ENCODE measurements at regions not wholly inside any gene's neighbourhood (a gene's known extent, or its start where the extent isn't known, plus 50 kb on each side); places are given as distances from the start of the nearest gene placed in this dataset.
"Not testable (repeated sequence)": the region's sequence is repeated elsewhere in the genome, so short reads cannot be mapped to it uniquely, and the experiment has no call there.

DNA sequence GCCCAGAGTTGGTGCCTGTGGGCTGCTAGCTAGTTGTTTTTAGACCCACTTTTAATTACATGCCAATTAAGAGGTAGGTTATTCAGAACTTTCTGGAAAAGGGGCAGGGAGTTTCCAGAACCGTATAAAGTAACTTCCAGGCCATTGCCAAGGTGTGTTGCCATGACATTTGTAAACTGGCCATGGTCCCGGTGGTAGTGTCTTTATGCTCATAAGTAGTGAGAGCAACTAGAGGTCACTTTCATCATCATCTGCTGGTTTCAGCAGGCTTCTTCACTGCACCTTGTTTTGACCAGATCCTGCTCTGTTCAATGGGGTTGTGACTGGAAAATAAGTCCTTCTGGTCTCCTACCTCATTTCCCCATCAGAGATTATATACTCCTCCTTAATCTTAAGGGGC lies 207.0 kb downstream of the FAM72C start:
- DNase-seq = not testable (repeated sequence)

DNA sequence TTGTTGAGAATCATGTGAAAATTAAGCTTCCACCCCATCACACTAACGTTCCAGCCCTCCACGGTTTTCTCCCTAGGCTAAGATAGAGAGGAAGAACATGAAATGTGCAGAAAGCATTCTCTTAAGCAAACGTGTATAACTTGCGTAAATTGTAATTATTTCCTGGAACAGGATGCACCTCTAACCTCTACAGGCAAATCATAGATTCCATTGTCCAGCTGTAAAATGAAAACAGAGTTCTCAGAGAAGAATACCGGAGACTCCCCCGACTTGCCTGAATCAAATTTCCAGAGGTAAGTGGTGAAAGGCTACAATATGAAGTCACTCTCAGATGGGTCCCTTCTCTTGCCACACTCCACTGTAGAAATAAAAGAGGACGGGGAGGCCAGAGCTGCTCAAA lies 211.4 kb downstream of the FAM72C start:
- DNase-seq = not testable (repeated sequence)

DNA sequence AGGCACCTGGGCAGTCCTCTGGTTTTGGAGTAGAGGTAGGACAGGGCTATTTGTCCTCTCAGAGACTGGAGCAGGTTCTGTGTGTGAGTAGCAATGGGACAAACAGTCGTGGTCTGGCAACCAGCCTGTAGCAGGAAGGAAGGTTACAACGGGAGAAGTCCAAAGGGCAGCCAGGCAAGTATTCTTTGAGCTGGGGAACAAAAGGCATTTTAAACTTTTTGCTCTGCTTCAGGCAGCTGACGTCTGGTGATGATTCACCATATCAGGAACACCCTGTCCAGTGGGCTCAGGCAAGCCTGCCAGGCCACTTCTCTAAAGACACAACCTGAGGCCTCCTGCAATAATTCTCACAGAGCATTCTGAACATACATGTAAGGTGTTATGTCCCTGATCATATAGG lies 215.8 kb downstream of the FAM72C start:
- DNase-seq = not testable (repeated sequence)

DNA sequence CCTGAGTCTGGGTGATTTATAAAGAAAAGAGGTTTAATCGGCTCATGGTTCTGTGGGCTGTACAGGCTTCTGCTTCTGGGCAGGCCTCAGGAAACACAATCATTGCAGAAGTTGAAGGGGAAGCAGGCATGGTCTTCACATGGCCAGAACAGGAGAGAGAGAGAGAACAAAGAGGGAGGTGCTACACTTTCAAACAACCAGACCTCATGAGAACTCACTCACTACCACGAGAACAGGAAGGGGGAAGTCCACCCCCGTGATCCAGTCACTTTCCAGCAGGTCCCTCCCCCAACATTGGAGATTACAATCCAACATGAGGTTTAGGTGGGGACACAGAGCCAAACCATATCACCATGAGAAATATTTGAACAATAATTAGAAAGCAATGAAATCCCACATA lies 222.9 kb downstream of the FAM72C start:
- no peak for DNase-seq

DNA sequence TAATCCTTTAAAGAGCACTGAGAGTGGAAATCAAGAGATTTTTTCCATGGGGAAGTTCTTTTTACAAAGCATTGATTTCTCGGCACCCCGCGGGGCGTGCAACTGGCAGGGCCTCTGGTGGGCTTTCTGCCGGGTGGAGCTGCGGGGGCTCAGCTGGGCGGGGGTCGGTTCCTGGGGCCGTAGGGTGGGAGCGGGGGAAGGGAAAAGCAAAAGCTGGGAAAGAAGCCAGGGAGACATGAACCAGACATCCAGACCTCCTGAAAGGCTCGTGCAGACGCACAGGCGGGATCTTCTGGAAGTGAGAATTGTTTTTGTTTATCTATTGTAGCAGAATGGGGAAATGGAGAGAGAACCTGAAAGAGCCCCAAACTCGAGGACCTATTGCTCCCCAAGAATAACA lies 235.2 kb downstream of the FAM72C start:
- no peak for DNase-seq

DNA sequence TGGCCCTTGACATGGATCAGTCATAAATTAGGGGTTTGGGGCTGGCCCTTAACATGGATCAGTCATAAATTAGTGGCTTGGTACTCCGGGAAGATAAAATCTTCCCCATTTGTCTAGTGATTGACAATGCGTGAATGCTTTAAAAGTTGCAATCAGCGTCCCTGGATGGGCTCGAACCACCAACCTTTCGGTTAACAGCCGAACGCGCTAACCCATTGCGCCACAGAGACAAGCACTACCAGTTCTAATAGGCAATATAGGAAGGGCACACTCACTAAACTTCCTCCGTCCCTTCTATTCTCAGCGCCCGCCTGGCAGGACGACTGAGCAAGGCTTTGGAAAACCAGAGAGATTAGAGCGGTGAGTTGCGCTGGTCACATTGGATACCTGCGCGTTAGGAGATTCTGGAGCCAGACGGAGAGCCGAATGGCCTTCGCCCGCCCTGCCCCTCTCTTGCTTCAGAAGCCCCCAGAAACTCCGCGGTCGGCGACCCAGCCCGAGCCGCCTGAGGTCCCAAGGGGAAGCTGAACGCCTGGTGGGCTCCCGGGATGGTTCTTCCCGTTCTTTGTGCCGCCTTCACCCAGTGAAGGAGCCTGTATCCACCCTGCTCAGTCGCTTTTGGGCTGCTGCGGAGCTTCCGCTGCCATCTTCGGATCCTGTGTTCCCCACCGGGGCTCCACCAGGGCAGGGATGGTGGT lies 235.9 kb downstream of the FAM72C start:
- DNase-seq = no peak

DNA sequence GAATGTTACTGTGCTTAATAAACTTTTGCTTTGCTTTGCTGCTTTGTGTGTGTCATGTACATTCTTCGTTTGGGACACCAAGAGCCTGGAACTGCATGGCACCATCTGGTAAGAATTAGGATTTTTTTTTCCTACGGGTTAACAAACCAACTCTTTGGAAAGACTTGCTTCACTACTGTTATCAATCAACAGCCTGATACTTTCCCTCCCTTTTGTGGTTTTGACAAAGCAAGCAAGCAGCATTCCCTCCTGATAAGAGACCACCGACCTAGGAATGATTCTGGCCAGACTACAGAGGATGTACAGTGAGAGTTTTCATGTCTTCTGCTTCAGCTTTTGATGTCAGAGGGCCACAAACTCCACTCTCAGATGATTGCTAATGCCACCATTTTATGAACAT lies 237.5 kb downstream of the FAM72C start:
- DNase-seq = not testable (repeated sequence)

DNA sequence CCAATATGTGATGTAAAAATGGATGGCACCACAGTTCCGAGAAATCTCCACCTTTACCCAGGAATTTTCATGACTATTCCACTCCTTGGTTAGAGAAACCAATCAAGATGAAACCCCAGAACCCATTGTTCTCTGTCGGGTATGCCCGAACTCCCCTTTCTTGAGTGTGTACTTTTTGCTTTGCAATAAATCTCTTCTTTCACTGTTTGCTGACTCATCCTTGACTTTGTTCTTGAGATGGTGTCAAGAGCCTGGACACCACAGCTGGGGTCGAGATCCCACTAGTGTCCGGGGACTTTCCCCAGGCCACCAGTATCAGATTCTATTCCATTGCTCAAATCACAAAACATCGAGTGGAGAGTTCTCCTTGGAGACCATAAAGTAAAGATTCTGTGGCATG lies 240.9 kb downstream of the FAM72C start:
- not testable (repeated sequence) for DNase-seq

DNA sequence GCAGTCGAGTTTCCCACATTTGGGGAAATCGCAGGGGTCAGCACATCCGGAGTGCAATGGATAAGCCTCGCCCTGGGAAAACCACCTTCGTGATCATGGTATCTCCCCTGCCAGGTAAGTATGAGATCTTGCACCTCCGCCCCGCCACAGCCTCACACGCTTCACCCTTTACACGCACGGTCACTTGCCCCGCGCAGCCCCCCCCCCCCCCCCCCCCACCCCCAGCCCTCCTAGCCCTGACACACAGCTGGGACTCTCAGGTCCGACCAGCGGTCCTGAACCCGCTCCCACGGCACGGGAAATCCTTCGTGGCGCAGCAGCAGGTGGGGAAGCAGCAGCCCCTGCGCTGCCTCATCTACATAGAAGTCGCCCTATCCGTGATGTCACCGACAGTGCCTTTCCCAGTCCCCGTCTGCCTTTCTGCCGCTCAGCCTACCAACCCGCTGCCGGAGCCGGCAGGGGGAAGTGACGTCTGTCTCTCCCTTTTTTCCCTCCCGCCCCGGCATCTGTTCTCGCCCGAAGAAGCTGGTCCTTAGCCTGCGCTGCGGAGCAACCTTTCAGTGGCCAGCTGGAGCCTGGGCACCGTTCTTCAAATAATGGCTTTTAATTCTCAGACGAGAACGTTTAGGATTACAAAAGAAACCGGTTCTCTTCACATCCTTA lies 242.2 kb downstream of the FAM72C start:
- DNase-seq = not testable (repeated sequence)

DNA sequence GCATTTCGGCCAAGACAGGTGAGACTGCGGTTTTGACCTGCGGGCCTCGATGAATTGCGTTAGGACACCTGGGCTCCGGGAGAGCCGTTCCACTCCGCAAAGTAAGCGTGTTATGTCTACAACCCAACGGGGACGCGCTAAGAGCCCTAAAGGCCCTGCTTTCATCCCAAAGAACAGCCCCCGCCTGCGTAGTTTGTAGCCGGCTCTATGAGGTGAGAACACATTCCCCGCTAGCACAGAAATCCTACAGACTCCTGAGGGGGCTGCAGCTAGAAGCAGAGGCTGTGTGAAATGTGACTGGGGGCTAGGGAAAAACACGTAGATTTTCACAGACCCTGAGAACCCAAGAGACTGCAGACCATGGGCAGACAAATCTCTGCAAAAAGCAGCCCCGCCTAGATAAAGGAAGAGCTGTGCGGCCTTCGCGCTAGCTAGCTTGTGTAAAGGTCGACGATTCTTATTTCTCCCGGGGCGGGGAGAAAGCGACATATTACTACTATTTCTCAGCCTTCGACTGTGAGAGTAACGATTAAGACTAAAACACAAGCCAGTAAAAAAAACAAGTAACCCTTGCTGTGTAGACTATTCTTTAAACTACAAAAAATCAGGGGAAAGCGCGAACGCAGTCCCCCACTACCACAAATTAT lies 242.9 kb downstream of the FAM72C start:
- DNase-seq = not testable (repeated sequence)

DNA sequence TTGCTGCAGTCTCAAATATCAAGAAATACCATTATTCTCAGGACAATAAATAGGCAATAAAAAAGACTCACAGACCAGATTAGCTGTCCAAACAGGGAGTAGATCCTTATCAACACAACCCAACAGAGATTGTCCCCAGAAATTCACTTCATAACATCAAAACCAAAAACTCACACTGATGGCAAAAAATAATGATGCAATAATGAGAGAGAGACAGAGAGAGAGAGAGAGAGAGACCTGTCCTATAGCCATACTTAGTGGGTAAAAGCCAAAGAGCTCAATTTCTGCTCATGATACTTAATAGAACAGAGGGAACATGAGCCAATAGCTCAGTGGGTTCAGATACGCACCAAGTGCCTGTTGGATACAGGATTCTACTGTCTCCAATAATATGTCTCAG lies 244.5 kb downstream of the FAM72C start:
- no peak for DNase-seq

DNA sequence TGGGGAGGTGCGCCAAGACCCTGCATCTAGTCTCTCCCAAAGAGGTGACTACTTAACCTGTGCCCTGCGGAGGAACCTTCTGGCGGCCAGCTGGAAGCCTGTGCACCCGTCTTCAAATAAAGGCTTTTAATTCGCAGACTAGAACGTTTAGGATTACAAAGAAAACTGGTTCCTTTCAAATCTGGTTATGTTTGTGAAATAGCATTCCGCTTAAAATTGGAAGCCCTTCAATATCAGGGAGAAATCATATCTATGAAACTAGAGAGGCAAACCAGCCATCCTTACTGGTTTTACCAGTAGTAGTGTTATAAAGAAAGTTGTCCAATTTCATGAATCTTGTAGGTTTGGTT lies 250.8 kb downstream of the FAM72C start:
- DNase-seq = no peak

DNA sequence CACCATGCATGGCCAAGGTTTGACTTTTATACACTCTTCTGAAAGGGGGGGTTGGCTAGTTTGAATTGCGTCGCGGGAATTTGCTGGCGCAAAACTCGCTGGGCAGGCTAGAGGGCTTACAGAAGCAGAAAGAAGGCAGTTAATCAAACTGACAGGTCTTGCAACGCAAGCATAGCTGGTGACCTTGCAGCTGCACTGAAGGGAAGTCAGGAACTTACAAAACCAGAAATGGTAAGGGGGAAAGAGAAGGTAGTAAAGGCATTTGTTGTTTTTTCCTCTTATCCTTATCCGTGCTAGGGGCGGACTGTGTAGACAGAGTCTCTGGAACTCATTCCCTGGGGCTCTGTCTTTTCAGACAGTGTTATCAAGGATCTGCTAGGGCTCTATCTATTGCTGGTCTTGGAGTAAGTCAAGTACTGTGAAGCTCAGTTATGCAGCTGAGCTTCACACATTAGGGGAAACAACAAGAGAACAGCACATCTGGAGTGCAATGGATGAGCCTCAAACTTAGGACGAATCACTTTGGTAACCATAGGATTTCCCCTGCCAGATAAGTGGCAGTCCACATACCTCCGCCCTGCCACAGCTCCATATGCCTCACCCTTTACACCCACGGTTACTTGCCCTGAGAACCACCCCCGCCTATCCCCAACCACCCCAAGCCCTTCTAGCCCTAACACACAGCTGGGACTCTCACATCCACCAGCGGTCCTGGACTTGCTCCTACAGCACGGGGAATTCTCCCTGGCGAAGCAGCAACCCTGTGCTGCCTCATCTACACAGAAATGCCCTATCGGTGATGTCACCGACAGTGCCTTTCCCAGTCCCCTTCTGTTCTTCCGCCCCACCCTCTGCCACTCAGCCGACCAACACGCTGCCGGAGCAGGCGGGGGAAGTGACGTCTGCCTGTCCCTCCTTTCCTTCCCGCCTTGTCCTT lies 251.4 kb downstream of the FAM72C start:
- no peak for DNase-seq

DNA sequence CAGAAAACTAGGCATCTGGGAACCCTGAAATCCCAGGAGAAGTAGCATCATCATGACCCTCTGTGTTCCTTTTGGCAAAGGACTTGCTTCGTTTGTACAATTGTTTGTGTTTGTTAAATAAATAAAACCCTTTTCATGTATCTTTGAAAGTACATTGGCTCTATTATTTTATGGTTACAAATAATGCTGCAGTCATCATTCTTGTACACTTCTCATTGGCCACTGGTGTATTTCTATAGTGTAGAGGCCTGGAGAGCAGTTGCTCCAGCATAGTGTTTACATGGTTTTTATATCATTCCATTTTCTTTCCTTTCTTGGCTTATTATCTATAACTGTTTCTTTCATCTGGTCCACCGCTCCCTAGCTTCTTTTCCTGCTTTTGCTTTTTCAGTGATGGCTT lies 253.3 kb downstream of the FAM72C start:
- DNase-seq = no peak

DNA sequence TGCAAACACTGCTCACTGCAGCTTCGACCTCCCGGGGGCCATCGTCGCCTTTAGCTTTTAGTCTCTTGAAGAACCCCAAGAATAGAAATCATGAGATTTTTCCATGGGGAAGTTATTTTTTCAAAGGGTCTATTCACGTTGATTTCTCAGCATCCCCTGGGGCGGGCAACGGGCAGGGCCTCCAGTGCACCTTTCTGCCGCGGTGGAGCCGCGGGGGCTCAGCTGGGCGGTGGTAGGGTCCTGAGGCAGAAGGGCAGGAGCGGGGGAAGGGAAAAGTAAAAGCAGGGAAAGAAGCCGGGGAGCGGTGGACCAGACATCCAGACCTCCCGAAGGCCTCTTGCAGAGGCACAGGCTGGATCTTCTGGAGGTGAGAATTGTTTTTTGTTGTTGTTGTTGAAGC lies 253.8 kb downstream of the FAM72C start:
- no peak for DNase-seq

DNA sequence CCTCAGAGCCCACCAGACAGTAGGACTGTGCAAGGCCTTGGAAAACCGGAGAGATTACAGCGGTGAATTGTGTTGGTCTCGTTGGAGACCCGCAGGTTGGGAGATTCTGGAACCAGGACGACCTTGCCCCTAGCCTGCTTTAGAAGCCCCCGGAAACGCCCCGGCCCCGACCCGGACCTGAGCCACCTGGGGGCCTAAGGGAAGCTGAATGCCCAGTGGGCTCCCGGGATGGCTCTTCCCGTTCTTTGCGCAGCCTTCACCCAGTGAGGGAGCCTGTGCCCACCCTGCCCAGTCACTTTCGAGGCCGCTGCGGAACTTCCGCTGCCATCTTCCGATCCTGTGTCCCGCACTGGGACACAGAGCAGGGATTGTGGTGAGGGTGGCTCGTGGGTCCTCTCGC lies 254.4 kb downstream of the FAM72C start:
- DNase-seq = no peak

DNA sequence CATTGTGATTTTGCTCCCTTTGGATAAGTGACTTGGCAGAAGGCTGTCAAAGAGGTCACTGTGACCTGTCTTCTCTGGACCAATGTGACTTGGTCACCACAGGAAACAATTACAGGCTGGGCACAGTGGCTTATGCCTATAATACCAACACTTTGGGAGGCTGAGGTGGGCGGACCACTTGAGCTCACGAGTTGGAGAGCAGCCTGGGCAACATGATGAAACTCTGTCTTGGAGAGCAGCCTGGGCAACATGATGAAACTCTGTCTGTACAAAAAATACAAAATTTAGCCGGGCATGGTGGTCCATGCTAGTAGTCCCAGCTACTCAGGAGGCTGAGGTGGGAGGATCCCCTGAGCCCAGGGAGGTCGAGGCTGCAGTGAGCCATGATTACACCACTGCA lies 256.9 kb downstream of the FAM72C start:
- DNase-seq = not testable (repeated sequence)

DNA sequence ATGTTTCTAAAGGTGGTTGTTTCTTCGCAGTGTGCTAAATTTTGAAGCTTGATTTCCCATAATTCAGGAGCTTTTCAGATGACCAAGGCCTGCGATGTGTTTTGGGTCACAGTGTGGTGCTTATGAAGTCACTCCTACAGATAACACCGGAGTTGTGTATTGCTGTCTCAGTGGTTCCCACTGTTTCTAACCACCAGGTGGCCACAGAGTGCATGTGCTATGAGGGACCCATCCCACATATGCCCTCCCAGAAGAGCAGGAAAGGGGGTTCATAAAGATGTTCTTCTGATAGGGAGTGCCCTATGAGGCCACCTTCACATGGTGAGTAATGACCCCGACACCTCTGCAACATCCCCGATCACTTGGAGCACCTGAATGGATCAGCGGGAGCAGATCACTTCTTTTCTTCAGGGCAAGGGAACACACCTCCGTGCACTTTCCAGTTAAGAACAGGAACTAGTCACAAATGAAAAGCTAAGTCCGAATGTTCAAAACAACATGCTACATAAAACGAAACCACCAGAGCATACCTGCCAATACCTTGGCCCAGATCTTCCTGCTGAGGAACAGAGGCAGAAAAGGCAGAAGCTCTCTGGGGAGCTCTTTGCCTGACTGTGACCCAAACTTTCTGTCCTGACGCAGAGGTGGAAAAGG lies 262.1 kb downstream of the FAM72C start:
- DNase-seq = not testable (repeated sequence)

DNA sequence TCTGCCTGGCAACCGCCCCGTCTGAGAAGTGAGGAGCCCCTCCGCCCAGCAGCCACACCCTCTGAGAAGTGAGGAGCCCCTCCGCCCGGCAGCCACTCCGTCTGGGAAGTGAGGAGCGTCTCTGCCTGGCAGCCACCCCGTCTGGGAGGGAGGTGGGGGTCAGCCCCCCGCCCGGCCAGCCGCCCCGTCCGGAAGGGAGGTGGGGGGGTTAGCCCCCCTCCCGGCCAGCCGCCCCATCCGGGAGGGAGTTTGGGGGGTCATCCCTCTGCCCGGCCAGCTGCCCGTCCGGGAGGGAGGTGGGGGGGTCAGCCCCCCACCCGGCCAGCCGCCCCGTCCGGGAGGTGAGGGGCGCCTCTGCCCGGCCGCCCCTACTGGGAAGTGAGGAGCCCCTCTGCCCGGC lies 269.0 kb downstream of the FAM72C start:
- DNase-seq = not testable (repeated sequence)

DNA sequence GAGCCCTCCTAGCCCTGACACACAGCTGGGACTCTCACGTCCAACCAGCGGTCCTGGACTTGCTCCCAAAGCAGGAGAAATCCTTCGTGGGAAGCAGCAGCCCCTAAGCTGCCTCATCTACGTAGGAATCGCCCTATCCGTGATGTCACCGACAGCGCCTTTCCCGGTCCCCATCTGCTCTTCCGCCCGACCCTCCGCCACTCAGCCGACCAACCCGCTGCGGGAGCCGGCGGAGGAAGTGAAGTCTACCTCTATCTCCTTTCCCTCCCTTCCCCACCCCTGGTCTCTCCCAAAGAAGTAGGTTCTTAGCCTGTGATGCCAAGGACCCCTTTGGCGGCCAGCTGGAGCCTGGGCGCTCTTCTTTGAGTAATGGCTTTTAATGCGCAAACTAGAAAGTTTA lies 272.1 kb downstream of the FAM72C start:
- no peak for DNase-seq

DNA sequence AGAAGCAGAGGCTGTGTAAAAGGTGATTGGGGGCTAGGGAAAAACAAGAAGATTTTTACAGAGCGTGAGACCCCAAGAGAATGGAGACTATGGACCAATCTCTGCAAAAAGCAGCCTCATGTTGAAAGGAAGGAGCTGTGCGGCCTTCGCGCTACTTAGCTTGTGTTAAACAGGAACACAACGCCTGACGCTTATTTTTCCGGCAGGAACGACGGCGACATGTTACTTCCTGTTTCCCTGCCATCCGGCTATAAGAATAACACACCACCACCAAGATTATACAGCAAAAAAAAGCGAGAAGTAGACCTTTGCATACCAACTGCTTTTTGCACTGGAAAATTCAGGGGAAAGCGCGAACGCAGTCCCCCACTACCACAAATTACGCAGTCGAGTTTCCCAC lies 272.7 kb downstream of the FAM72C start:
- no peak for DNase-seq

DNA sequence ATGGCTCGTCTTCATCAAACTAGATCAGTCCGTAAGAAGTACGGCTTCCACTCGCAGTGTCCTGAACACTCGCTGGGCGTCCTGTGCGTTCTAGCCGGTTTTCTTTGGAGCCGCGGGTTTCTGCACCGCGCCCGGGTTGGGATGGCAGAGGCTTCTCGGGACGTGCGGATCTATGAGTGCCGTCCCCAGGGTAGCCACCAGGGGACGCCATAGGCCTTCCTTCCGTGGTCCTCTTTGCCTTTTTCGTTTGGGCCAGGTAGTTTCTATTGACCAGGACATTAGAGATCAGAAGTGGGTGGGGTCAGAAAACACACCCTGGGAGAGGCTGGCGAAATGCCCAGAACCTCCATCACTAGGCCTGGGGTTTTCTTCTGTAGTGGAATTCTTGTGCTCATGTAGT lies 273.8 kb downstream of the FAM72C start:
- no peak for DNase-seq

DNA sequence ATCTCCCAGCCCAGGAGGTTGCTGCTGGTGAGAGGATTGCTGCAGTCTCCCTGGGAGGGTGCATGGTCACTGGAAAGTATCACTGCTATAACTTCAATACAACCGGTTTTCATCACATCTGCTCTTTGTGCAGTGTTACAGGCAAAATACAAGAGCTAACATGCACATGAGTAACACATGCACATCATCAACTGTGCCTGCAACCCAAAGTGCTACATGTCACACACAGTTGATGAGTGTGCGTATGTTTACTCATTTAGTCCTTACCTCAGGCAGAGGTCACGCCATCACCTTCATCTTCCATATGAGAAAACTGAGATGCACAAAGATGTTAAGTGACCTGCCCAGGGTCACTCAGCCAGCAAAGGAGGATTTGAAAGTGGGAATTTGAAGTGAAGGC lies 277.7 kb downstream of the FAM72C start:
- DNase-seq = no peak

All from activated CD4-positive, CD25-positive, alpha-beta regulatory T cell treated with anti-CD3 and anti-CD28 coated beads, Interleukin-2, amount 50 U/mL, for 72 hours (primary cell).